ENCODE measurements at regions not wholly inside any gene's neighbourhood (a gene's known extent, or its start where the extent isn't known, plus 50 kb on each side); places are given as distances from the start of the nearest gene placed in this dataset.

- no peak overlapping the region for H3K4me3 Mint-ChIP-seq
- H3K27me3 Mint-ChIP-seq, result no peaks in the 10 kb centered on the region
- no peaks in the 10 kb centered on the region for H3K4me1 Mint-ChIP-seq
- H3K36me3 Mint-ChIP-seq (ENCODE audit: low read depth), result peaks cover 2% of the 10 kb centered on the region
- ATAC-seq (no peak), DNase-seq (no peak)
- no peak overlapping the region for H3K27ac Mint-ChIP-seq
- H3K9me3 ChIP-seq (ENCODE audit: control insufficient read depth, low read length, poor library complexity, severe bottlenecking), result no peaks in the 10 kb centered on the region
These were observed 612.7 kb downstream of the TBL1XR1 start for GRCh38 chr3:176584413-176585176.

GRCh38 chr3:176583956-176584355, 613.3 kb downstream of the TBL1XR1 start:
- no peaks in the 10 kb centered on the region for H3K9me3 ChIP-seq (ENCODE audit: control insufficient read depth, low read length, poor library complexity, severe bottlenecking)
- Mint-ChIP-seq H3K27me3 (no peaks in the 10 kb centered on the region), H3K36me3 (ENCODE audit: low read depth) (peaks cover 2% of the 10 kb centered on the region), H3K4me3 (no peak overlapping the region), H3K4me1 (no peaks in the 10 kb centered on the region), H3K27ac (no peak overlapping the region)
- ATAC-seq, result no peak
- DNase-seq, result no peak

- H3K9me3 ChIP-seq (ENCODE audit: control insufficient read depth, low read length, poor library complexity, severe bottlenecking), result no peaks in the 10 kb centered on the region
- no peaks in the 10 kb centered on the region for H3K4me1 Mint-ChIP-seq
- H3K4me3 Mint-ChIP-seq, result no peak overlapping the region
- DNase-seq, result no peak
- no peaks in the 10 kb centered on the region for H3K36me3 Mint-ChIP-seq (ENCODE audit: low read depth)
- ATAC-seq, result no peak
- H3K27ac Mint-ChIP-seq, result no peak overlapping the region
- H3K27me3 Mint-ChIP-seq, result no peaks in the 10 kb centered on the region
These were observed 615.7 kb downstream of the TBL1XR1 start for GRCh38 chr3:176581589-176581988.

GRCh38 chr3:176579711-176580185, 617.5 kb downstream of the TBL1XR1 start:
- no peaks in the 10 kb centered on the region for H3K27me3 Mint-ChIP-seq
- no peak overlapping the region for H3K4me3 Mint-ChIP-seq
- no peaks in the 10 kb centered on the region for H3K36me3 Mint-ChIP-seq (ENCODE audit: low read depth)
- H3K27ac Mint-ChIP-seq, result no peak overlapping the region
- no peak for ATAC-seq
- H3K4me1 Mint-ChIP-seq, result no peaks in the 10 kb centered on the region
- no peak for DNase-seq
- no peaks in the 10 kb centered on the region for H3K9me3 ChIP-seq (ENCODE audit: control insufficient read depth, low read length, poor library complexity, severe bottlenecking)

GRCh38 chr3:176578316-176578715, 619.0 kb downstream of the TBL1XR1 start:
- no peak for ATAC-seq

GRCh38 chr3:176577447-176577846, 619.8 kb downstream of the TBL1XR1 start:
- no peak overlapping the region for H3K4me3 Mint-ChIP-seq
- ATAC-seq (no peak), DNase-seq (no peak)
- H3K36me3 Mint-ChIP-seq (ENCODE audit: low read depth), result no peaks in the 10 kb centered on the region
- H3K27me3 Mint-ChIP-seq, result no peaks in the 10 kb centered on the region
- no peaks in the 10 kb centered on the region for H3K4me1 Mint-ChIP-seq
- no peaks in the 10 kb centered on the region for H3K9me3 ChIP-seq (ENCODE audit: control insufficient read depth, low read length, poor library complexity, severe bottlenecking)
- no peak overlapping the region for H3K27ac Mint-ChIP-seq

More at GRCh38 chr3:176578316-176578715, 619.0 kb downstream of the TBL1XR1 start:
- DNase-seq, result no peak
- Mint-ChIP-seq H3K36me3 (ENCODE audit: low read depth) (no peaks in the 10 kb centered on the region), H3K4me3 (no peak overlapping the region), H3K27ac (no peak overlapping the region), H3K27me3 (no peaks in the 10 kb centered on the region), H3K4me1 (no peaks in the 10 kb centered on the region)
- H3K9me3 ChIP-seq (ENCODE audit: control insufficient read depth, low read length, poor library complexity, severe bottlenecking), result no peaks in the 10 kb centered on the region

- Mint-ChIP-seq H3K27ac (no peak overlapping the region), H3K4me1 (no peaks in the 10 kb centered on the region), H3K4me3 (no peak overlapping the region), H3K27me3 (no peaks in the 10 kb centered on the region), H3K36me3 (ENCODE audit: low read depth) (no peaks in the 10 kb centered on the region)
- ATAC-seq, result no peak
- DNase-seq, result no peak
- no peaks in the 10 kb centered on the region for H3K9me3 ChIP-seq (ENCODE audit: control insufficient read depth, low read length, poor library complexity, severe bottlenecking)
These were observed 622.5 kb downstream of the TBL1XR1 start for GRCh38 chr3:176574786-176575185.

- ATAC-seq (no peak), DNase-seq (no peak)
- Mint-ChIP-seq H3K27ac (no peak overlapping the region), H3K36me3 (ENCODE audit: low read depth) (no peaks in the 10 kb centered on the region), H3K4me1 (no peaks in the 10 kb centered on the region), H3K27me3 (no peaks in the 10 kb centered on the region), H3K4me3 (no peak overlapping the region)
- H3K9me3 ChIP-seq (ENCODE audit: control insufficient read depth, low read length, poor library complexity, severe bottlenecking), result no peaks in the 10 kb centered on the region
These were observed 625.4 kb downstream of the TBL1XR1 start for GRCh38 chr3:176571926-176572325.

GRCh38 chr3:176570992-176571391, 626.3 kb downstream of the TBL1XR1 start:
- Mint-ChIP-seq H3K27ac (no peak overlapping the region), H3K4me3 (no peak overlapping the region), H3K27me3 (no peaks in the 10 kb centered on the region), H3K4me1 (no peaks in the 10 kb centered on the region), H3K36me3 (ENCODE audit: low read depth) (no peaks in the 10 kb centered on the region)
- H3K9me3 ChIP-seq (ENCODE audit: control insufficient read depth, low read length, poor library complexity, severe bottlenecking), result no peaks in the 10 kb centered on the region
- no peak for ATAC-seq
- no peak for DNase-seq

GRCh38 chr3:176568189-176568588, 629.1 kb downstream of the TBL1XR1 start:
- Mint-ChIP-seq H3K27me3 (no peaks in the 10 kb centered on the region), H3K4me3 (no peak overlapping the region), H3K4me1 (no peaks in the 10 kb centered on the region), H3K27ac (no peak overlapping the region), H3K36me3 (ENCODE audit: low read depth) (no peaks in the 10 kb centered on the region)
- ATAC-seq (no peak), DNase-seq (no peak)
- no peaks in the 10 kb centered on the region for H3K9me3 ChIP-seq (ENCODE audit: control insufficient read depth, low read length, poor library complexity, severe bottlenecking)

GRCh38 chr3:176566757-176567156, 630.5 kb downstream of the TBL1XR1 start:
- Mint-ChIP-seq H3K4me1 (no peaks in the 10 kb centered on the region), H3K27ac (no peak overlapping the region), H3K4me3 (no peak overlapping the region), H3K36me3 (ENCODE audit: low read depth) (no peaks in the 10 kb centered on the region), H3K27me3 (no peaks in the 10 kb centered on the region)
- ATAC-seq (no peak), DNase-seq (no peak)
- H3K9me3 ChIP-seq (ENCODE audit: control insufficient read depth, low read length, poor library complexity, severe bottlenecking), result no peaks in the 10 kb centered on the region

GRCh38 chr3:176562331-176562730, 635.0 kb downstream of the TBL1XR1 start:
- Mint-ChIP-seq H3K27ac (no peak overlapping the region), H3K4me1 (no peaks in the 10 kb centered on the region), H3K27me3 (no peaks in the 10 kb centered on the region), H3K36me3 (ENCODE audit: low read depth) (no peaks in the 10 kb centered on the region), H3K4me3 (no peak overlapping the region)
- ATAC-seq (no peak), DNase-seq (no peak)
- no peaks in the 10 kb centered on the region for H3K9me3 ChIP-seq (ENCODE audit: control insufficient read depth, low read length, poor library complexity, severe bottlenecking)

GRCh38 chr3:176561826-176562225, 635.5 kb downstream of the TBL1XR1 start:
- H3K4me1 Mint-ChIP-seq, result no peaks in the 10 kb centered on the region
- no peaks in the 10 kb centered on the region for H3K36me3 Mint-ChIP-seq (ENCODE audit: low read depth)
- ATAC-seq (no peak), DNase-seq (no peak)
- H3K4me3 Mint-ChIP-seq, result no peak overlapping the region
- no peak overlapping the region for H3K27ac Mint-ChIP-seq
- H3K27me3 Mint-ChIP-seq, result no peaks in the 10 kb centered on the region
- H3K9me3 ChIP-seq (ENCODE audit: control insufficient read depth, low read length, poor library complexity, severe bottlenecking), result no peaks in the 10 kb centered on the region

Measured in T-helper 17 cell (primary cell).